ENCODE measurements at regions not wholly inside any gene's neighbourhood (a gene's known extent, or its start where the extent isn't known, plus 50 kb on each side); places are given as distances from the start of the nearest gene placed in this dataset.

- 52 to 74% (median 71%) methylated on average over 4 to 5 of the region's 5 CpGs for WGBS, 5 donors
- Histone ChIP-seq H3K27ac (no peak overlapping the region), H3K9me3 (no peaks in the 10 kb centered on the region), H3K27me3 (peaks cover 0 to 36% (median 0%) of the 10 kb centered on the region in 3 donors), H3K36me3 (no peaks in the 10 kb centered on the region), H3K4me3 (no peak overlapping the region), H3K4me1 (no peaks in the 10 kb centered on the region)
- TF ChIP-seq POLR2A (IDR thresholded peaks at IDR 0.05) (no peak), EP300 (IDR thresholded peaks at IDR 0.05) (no peak), CTCF (IDR thresholded peaks at IDR 0.05) (no peak)
- intact Hi-C loops (cut with DNase I; ENCODE audit: low total_unique reads), result no loop called here
- no peak for DNase-seq
These were observed 615.6 kb downstream of the TBC1D22A start for GRCh38 chr22:47377926-47378560.

- 52 to 68% (median 57%) methylated on average over 11 of the region's 11 CpGs for WGBS, 5 donors
- Histone ChIP-seq H3K9me3 (no peaks in the 10 kb centered on the region), H3K4me1 (no peaks in the 10 kb centered on the region), H3K36me3 (no peaks in the 10 kb centered on the region), H3K27ac (no peak overlapping the region), H3K27me3 (peaks cover 0 to 42% (median 0%) of the 10 kb centered on the region in 3 donors), H3K4me3 (no peak overlapping the region)
- intact Hi-C loops (cut with DNase I; ENCODE audit: low total_unique reads), result no loop called here
- DNase-seq, result no peak
- TF ChIP-seq CTCF (IDR thresholded peaks at IDR 0.05) (no peak), EP300 (IDR thresholded peaks at IDR 0.05) (no peak), POLR2AphosphoS5 (IDR thresholded peaks at IDR 0.05) (no peak), POLR2A (IDR thresholded peaks at IDR 0.05) (no peak)
These were observed 614.6 kb downstream of the TBC1D22A start for GRCh38 chr22:47376901-47377505.

GRCh38 chr22:47376322-47376700 is 613.9 kb downstream of the TBC1D22A start:
- no peak for DNase-seq
- H3K27ac ChIP-seq, result no peak overlapping the region
- H3K27me3 ChIP-seq, result peaks cover 0 to 47% (median 0%) of the 10 kb centered on the region in 3 donors
- no peaks in the 10 kb centered on the region for H3K9me3 ChIP-seq
- no peaks in the 10 kb centered on the region for H3K36me3 ChIP-seq
- intact Hi-C loops (cut with DNase I; ENCODE audit: low total_unique reads), result no loop called here
- H3K4me1 ChIP-seq, result no peaks in the 10 kb centered on the region
- no peak overlapping the region for H3K4me3 ChIP-seq
- 76 to 89% (median 86%) methylated on average over 7 of the region's 7 CpGs for WGBS, 5 donors
- TF ChIP-seq POLR2AphosphoS5 (IDR thresholded peaks at IDR 0.05) (no peak), EP300 (IDR thresholded peaks at IDR 0.05) (no peak), POLR2A (IDR thresholded peaks at IDR 0.05) (no peak), CTCF (IDR thresholded peaks at IDR 0.05) (no peak)

- WGBS, 5 donors, result 71 to 90% (median 79%) methylated on average over 7 to 25 of the region's 25 CpGs
- intact Hi-C loops (cut with DNase I; ENCODE audit: low total_unique reads), result no loop called here
- peaks cover 0 to 53% (median 0%) of the 10 kb centered on the region in 3 donors for H3K27me3 ChIP-seq
These were observed 613.3 kb downstream of the TBC1D22A start for GRCh38 chr22:47375621-47376321.

More at GRCh38 chr22:47375621-47376321, 613.3 kb downstream of the TBC1D22A start:
- no peak for DNase-seq
- H3K27ac ChIP-seq, result no peak overlapping the region
- no peaks in the 10 kb centered on the region for H3K9me3 ChIP-seq
- H3K4me3 ChIP-seq, result no peak overlapping the region
- H3K4me1 ChIP-seq, result no peaks in the 10 kb centered on the region
- TF ChIP-seq EP300 (IDR thresholded peaks at IDR 0.05) (no peak), CTCF (IDR thresholded peaks at IDR 0.05) (no peak), POLR2AphosphoS5 (IDR thresholded peaks at IDR 0.05) (no peak), POLR2A (IDR thresholded peaks at IDR 0.05) (no peak)
- no peaks in the 10 kb centered on the region for H3K36me3 ChIP-seq
